Gastroesophageal sphincter (tissue), 4 donors: ENCODE measurements at regions not wholly inside any gene's neighbourhood (a gene's known extent, or its start where the extent isn't known, plus 50 kb on each side); places are given as distances from the start of the nearest gene placed in this dataset.

Experiments
- ATAC-seq: fragments of 150-250 bp; one replicate; pipeline ENCODE4 v1.9.1; 2016; ENCODE audit warnings: mild to moderate bottlenecking, moderate library complexity
- H3K27ac ChIP-seq, 4 donors: fragments of 200-600 bp; sonication (generic) in 3 of 4; 1 replicate in 3 of 4; 2 replicates in 1 of 4; pipeline ENCODE4 v1.5.1; 2016 to 2019
- H3K27me3 ChIP-seq: fragments of 200-600 bp; sonication (generic); one replicate; pipeline ENCODE4 v1.5.1; 2019
- H3K36me3 ChIP-seq, 2 donors: fragments of 200-600 bp; sonication (generic); one replicate each; pipeline ENCODE4 v1.5.1; 2019; ENCODE audit warnings: control low read depth in 1 of 2
- H3K4me1 ChIP-seq, 3 donors: fragments of 200-600 bp; sonication (generic); 1 replicate in 2 of 3; 2 replicates in 1 of 3; pipeline ENCODE4 v1.5.1; 2016 to 2019; ENCODE audit warnings: control low read depth in 2 of 3
- H3K4me3 ChIP-seq, 2 donors: fragments of 200-600 bp; sonication (generic); one replicate each; pipeline ENCODE4 v1.5.1; 2019; ENCODE audit warnings: mild to moderate bottlenecking in 1 of 2, moderate library complexity in 1 of 2
- H3K9me3 ChIP-seq, 3 donors: fragments of 200-600 bp; sonication (generic); one replicate each; pipeline ENCODE4 v1.5.1; 2017 to 2019; ENCODE audit warnings: control low read depth in 2 of 3
- CTCF ChIP-seq, 4 experiments: fragments of 200-600 bp in 2 of 4; fragments of 450-650 bp in 2 of 4; sonication (generic) in 1 of 4; IDR thresholded peaks; one replicate each; pipeline ENCODE4 v1.5.1; 2017 to 2019; ENCODE audit warnings: antibody characterized with exemption in 4 of 4, mild to moderate bottlenecking in 2 of 4, moderate library complexity in 2 of 4
- EP300 ChIP-seq: sonication (generic); formaldehyde crosslinking; IDR thresholded peaks from one replicate; pipeline ENCODE4 v1.6.1; 2017; ENCODE audit warnings: antibody characterized with exemption, mild to moderate bottlenecking
- POLR2A ChIP-seq, 2 donors: fragments of 450-650 bp; IDR thresholded peaks; one replicate each; pipeline ENCODE4 v1.6.1; 2017; ENCODE audit warnings: antibody characterized with exemption in 2 of 2, mild to moderate bottlenecking in 2 of 2, moderate library complexity in 1 of 2
- POLR2AphosphoS5 ChIP-seq: sonication (generic); formaldehyde crosslinking; IDR thresholded peaks from one replicate; pipeline ENCODE4 v1.6.1; 2017; ENCODE audit warnings: antibody characterized with exemption
- WGBS, 2 donors: methylation state at CpG; one replicate each; pipeline ENCODE4 v1.1.5; 2018; ENCODE audit warnings: low coverage in 1 of 2; 5-methylcytosine and 5-hydroxymethylcytosine counted together

GRCh38 chr11:64445651-64446050 is 86.7 kb downstream of the RPS6KA4 start:
- Histone ChIP-seq H3K36me3 (no peaks in the 10 kb centered on the region), H3K27ac (no peak overlapping the region), H3K27me3 (peaks cover 45% of the 10 kb centered on the region), H3K9me3 (no peaks in the 10 kb centered on the region), H3K4me3 (no peak overlapping the region), H3K4me1 (peaks cover 0 to 23% (median 17%) of the 10 kb centered on the region in 3 donors)
- no peak for ATAC-seq
- 75 to 83% methylated on average over 1 to 3 of the region's 4 CpGs for WGBS, 2 donors
- TF ChIP-seq POLR2AphosphoS5: no peak
- TF ChIP-seq EP300: no peak
- no peak for TF ChIP-seq CTCF (IDR thresholded peaks at IDR 0.05)
- no peak for TF ChIP-seq POLR2A (IDR thresholded peaks at IDR 0.05)

DNA sequence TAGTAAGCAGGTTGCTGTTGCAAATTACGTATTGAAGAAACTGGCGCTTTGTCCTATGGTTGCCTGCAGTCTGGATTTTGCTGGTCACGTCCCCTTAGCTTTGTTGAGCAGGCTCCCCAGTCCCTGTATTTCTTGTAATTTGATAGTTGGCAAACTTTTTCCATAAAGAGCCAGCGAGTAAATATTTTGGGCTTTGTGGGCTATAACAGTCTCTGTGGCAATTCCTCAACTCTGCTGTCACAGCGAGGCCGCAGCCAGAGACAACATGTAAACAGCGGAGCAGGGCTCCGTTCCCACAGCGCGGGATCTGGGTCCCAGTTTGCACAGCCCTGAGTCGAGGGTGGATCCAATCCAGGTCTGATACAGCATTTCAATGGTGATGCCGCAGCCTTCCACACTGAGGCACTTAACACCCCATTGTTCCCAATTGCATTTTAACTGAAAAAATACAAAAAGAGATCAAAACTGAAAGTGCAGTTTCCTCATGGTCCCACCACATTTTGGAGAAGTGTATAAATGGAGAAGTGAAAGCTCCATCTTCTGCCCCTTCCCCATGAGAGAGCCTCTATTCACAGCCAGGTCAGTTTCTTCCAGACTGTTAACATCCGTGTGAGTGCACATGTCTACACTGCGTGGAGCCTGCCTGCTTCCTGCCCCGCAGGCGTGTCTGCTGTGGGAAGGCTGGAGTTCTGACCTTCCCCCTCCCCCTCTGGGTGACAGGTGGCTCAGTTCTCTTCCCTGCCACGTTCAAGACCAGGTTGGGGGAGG is 89.1 kb downstream of the RPS6KA4 start:
- Histone ChIP-seq H3K36me3 (no peaks in the 10 kb centered on the region), H3K4me3 (peak overlapping the region in 1 of 2 donors; percentile 43), H3K27me3 (peaks cover 45% of the 10 kb centered on the region), H3K27ac (peak overlapping the region in 2 of 4 donors; percentile 35 to 43), H3K9me3 (no peaks in the 10 kb centered on the region), H3K4me1 (peaks cover 0 to 23% (median 17%) of the 10 kb centered on the region in 3 donors)
- WGBS, 2 donors: 23 to 57% methylated on average over 4 to 10 of the region's 17 CpGs
- peak; percentile 42 for ATAC-seq
- no peak for TF ChIP-seq POLR2A (IDR thresholded peaks at IDR 0.05)
- TF ChIP-seq EP300: no peak
- no peak for TF ChIP-seq POLR2AphosphoS5
- TF ChIP-seq CTCF (IDR thresholded peaks at IDR 0.05): no peak

DNA sequence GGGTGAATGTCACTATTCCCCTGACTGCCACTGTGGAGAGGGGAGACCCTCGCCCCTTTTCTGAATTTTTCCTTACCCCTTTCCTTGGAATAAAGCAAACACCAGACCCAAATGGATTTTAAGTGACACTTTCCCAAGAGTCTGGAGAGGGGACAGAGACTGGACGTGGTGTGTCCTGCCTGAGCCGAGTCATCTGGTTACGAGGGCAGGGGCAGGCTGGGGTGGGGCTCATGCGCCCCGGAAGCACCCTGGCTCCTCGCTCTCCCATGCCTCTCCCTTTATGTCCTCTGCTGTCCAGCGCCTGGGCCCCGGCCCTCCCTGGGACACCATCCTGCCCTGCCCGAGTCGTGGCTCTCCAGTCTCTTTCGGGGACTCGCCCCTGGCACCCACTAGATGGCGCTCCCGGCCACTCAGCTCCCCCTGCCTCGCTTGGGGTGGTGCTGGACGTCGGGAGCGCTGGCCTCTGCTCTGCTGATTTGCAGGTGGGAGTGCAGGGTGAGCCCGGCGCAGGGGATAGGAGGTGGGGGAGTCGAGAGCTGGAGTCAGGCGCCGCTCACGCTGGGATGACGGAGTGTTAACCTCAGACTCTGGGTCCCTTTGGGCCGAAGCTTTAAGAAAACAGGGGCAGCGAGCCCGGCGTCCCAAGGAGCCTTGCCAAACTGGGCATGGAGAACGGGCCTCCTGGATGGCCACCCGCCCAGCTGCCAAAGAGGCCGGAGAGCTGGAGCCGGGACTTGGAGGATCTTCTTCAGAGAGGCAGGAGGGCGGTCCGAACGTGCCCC is 89.8 kb downstream of the RPS6KA4 start:
- no peaks in the 10 kb centered on the region for H3K9me3 ChIP-seq
- TF ChIP-seq POLR2AphosphoS5: no peak
- TF ChIP-seq EP300: no peak
- TF ChIP-seq CTCF (IDR thresholded peaks at IDR 0.05): peak in 3 of 4 experiments; percentile 55 to 91 (median 67)
- TF ChIP-seq POLR2A (IDR thresholded peaks at IDR 0.05): no peak
- peak overlapping the region in 1 of 2 donors; percentile 43 for H3K4me3 ChIP-seq
- peak overlapping the region in 2 of 4 donors; percentile 35 to 43 for H3K27ac ChIP-seq
- peaks cover 42% of the 10 kb centered on the region for H3K27me3 ChIP-seq
- H3K36me3 ChIP-seq: no peaks in the 10 kb centered on the region
- ATAC-seq: peak; percentile 92
- 3% methylated on average over 7 of the region's 37 CpGs; no CpG with 5 or more reads in 1 of the 2 donors for WGBS, 2 donors
- peaks cover 0 to 23% (median 17%) of the 10 kb centered on the region in 3 donors for H3K4me1 ChIP-seq

- Histone ChIP-seq H3K4me3 (peak overlapping the region in 1 of 2 donors; percentile 43), H3K4me1 (peaks cover 0 to 23% (median 17%) of the 10 kb centered on the region in 3 donors), H3K27ac (peak overlapping the region in 1 of 4 donors; percentile 35), H3K9me3 (no peaks in the 10 kb centered on the region), H3K27me3 (peaks cover 40% of the 10 kb centered on the region), H3K36me3 (no peaks in the 10 kb centered on the region)
- peak; percentile 65 for ATAC-seq
- WGBS, 2 donors: 8 to 37% methylated on average over 5 to 13 of the region's 31 CpGs
- TF ChIP-seq POLR2AphosphoS5 (no peak), CTCF (IDR thresholded peaks at IDR 0.05) (peak in 3 of 4 experiments; percentile 35 to 73 (median 41)), POLR2A (IDR thresholded peaks at IDR 0.05) (no peak), EP300 (no peak)
Observed at GRCh38 chr11:64449381-64450167, 90.6 kb downstream of the RPS6KA4 start.
